ENCODE measurements at regions not wholly inside any gene's neighbourhood (a gene's known extent, or its start where the extent isn't known, plus 50 kb on each side); places are given as distances from the start of the nearest gene placed in this dataset.

DNA sequence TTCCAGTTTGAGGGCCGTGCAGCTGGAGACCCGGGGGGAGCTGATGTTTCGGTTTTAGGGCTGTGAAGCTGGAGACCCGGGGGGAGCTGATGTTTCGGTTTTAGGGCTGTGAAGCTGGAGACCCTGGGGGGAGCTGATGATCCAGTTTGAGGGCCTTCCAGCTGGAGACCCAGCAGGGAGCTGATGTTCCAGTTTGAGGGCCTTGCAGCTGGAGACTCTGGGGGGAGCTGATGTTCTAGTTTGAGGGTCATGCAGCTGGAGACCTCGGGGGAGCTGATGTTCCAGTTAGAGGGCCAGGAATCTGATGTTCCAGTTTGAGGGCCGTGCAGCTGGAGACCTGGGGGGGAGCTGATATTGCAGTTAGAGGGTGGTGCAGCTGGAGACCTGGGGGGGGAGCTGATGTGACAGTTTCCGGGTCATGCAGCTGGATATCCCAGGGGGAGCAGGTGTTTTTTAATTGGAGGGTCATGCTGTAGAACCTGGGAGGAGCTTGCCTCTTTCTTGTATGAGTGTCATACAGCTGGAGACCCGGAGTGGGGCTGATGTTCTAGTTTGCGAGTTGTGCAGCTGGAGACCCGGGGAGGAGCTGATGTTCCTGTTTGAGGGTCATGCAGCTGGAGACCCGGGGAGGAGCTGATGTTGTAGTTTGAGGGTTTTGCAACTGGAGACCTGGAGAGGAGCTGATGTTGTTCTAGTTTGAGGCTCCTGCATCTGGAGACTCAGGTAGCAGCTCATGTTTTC is 153.2 kb downstream of the RTP5 start:
- TF ChIP-seq, protein P1, sequence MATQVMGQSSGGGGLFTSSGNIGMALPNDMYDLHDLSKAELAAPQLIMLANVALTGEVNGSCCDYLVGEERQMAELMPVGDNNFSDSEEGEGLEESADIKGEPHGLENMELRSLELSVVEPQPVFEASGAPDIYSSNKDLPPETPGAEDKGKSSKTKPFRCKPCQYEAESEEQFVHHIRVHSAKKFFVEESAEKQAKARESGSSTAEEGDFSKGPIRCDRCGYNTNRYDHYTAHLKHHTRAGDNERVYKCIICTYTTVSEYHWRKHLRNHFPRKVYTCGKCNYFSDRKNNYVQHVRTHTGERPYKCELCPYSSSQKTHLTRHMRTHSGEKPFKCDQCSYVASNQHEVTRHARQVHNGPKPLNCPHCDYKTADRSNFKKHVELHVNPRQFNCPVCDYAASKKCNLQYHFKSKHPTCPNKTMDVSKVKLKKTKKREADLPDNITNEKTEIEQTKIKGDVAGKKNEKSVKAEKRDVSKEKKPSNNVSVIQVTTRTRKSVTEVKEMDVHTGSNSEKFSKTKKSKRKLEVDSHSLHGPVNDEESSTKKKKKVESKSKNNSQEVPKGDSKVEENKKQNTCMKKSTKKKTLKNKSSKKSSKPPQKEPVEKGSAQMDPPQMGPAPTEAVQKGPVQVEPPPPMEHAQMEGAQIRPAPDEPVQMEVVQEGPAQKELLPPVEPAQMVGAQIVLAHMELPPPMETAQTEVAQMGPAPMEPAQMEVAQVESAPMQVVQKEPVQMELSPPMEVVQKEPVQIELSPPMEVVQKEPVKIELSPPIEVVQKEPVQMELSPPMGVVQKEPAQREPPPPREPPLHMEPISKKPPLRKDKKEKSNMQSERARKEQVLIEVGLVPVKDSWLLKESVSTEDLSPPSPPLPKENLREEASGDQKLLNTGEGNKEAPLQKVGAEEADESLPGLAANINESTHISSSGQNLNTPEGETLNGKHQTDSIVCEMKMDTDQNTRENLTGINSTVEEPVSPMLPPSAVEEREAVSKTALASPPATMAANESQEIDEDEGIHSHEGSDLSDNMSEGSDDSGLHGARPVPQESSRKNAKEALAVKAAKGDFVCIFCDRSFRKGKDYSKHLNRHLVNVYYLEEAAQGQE (IDR thresholded peaks at IDR 0.05; ENCODE audit: insufficient read depth in 1 of 2, low read depth in 2 of 2, low read length in 2 of 2): no peak
- no peak for TF ChIP-seq POLR2AphosphoS5 (IDR thresholded peaks at IDR 0.05; ENCODE audit: low read depth, low read length)
